NCI-H2029 (cell line): ENCODE measurements at regions not wholly inside any gene's neighbourhood (a gene's known extent, or its start where the extent isn't known, plus 50 kb on each side); places are given as distances from the start of the nearest gene placed in this dataset.
"Not testable (repeated sequence)": the region's sequence is repeated elsewhere in the genome, so short reads cannot be mapped to it uniquely, and the experiment has no call there.

Experiments
- DNase-seq: peaks from one replicate; lab custom pipeline; 2025; lab: John Stamatoyannopoulos, UW

DNA sequence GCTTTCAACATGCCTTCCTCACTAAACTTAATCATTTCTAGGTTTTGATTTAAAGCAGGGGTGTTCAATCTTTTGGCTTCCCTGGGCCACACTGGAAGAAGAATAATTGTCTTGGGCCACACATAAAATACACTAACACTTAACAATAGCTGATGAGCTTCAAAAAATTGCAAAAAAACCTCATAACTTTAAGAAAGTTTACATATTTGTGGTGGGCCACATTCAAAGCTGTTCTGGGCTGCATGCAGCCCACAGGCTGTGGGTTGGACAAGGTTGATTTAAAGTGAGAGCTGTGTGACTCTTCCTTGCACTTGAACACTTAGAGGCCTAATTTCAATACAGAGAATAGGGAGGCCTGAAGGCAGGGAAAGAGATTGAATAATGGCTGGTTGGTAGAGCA, 598.3 kb downstream of the EFNA5 start:
- DNase-seq, result no peak

DNA sequence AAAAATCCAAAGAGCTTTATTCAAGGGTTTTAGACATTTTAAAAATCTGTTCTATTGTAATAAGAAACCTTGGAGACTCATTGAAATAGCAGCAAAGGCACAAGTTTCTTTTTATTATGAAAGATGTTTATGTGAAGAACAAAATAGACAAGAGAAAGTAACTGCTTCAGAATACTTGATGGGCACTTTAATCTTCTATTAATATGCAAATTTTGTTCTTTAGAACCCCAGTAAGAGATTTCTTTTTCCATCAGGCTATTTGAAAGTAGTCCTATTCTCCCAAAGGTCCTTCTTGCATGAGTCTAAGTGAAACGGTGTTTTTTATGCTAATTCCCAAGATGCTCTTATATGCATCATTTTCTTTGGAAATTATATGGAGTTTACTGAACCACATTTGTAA, 602.0 kb downstream of the EFNA5 start:
- DNase-seq, result no peak

DNA sequence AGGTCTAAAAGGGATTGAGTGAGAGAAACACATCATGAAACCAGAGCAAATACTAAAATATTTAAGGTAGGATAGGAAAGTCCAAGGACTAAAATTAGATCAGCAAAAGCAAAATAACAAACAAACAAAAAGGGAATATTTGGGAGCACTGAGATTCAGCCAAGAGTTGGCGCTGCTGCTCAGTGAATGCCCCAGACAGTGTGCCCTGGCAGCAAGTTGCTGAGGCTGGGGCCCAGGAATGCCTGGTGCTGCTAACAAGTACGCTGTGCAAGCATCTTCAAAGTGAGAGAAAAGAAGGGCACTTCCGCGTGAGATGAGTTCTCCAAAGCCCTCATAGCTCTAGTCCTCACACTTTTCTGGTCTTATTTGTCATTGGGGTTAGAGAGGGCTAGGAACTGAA, 603.3 kb downstream of the EFNA5 start:
- no peak for DNase-seq

DNA sequence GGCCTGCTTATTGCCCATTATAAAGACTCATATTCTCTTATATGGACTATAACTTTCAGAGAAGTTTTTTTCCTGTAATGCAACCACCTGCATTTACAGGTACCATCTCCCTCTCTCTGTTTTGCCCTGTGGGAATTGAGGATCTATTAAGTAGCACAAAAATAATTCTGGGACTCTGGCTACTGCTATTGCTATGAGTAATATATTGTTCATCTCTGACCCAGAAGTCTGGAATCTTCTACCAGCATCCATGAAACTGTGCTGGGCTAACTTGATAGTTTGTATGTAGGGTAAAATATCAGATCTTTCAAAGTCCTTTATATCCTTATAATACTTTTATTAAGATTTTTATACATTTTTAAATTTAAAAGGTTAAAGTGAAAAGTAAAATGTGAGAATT, 607.2 kb downstream of the EFNA5 start:
- no peak for DNase-seq

DNA sequence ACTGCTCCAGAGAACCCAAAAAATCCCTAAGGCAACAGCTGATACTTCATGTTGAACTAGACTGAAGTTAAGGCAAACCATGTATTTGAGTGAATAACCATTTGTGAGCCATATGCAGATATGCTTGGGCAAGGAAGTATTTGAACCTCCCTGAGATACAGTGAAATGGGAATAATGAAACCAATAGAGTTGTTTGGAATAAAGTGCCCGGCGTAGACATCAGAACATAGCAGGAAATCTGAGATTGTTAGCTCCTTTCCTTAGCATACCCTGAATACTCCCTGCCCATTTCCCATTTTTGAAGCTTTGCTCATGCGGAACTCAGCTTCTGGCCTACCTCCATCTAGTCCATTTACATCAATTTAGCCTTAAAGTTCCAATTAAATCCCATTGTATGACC, 611.9 kb downstream of the EFNA5 start:
- no peak for DNase-seq

DNA sequence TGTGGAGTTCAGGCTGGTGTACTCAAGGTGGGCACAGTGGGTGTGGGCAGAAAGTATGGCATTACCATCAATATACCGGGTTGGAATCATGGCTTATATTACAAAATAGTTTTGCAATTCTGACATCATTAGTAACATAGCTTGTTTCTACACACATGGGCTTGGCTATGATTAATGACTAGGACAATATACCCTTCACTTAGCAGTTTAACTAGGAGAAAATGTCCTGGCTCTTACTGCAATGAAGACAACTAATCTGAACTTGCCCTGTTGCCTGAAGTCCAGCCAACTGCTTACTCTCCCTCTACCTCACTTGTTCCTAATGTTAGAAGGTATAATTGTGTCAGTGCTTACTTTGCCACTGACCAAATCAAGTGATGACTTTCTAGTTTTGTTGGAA, 612.5 kb downstream of the EFNA5 start:
- DNase-seq, result no peak

DNA sequence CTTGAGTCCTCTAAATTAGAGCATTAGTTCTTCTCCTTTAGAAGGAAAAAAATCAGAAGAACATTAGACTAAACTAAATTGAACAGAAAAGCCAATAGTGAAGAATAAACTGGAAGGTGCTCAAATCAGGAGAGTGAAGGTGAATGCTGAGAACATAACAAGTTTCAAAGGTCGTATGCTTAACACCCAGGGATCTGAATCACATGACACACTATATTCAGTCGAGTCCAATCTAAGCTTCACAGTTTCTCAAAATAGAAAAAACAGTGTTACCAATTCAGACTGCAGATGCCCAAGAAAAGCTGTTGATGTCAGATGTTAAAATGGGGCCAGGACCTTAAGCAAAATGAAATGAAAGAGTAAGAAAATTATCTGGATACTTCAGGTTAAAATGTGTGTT, 614.5 kb downstream of the EFNA5 start:
- DNase-seq, result no peak

DNA sequence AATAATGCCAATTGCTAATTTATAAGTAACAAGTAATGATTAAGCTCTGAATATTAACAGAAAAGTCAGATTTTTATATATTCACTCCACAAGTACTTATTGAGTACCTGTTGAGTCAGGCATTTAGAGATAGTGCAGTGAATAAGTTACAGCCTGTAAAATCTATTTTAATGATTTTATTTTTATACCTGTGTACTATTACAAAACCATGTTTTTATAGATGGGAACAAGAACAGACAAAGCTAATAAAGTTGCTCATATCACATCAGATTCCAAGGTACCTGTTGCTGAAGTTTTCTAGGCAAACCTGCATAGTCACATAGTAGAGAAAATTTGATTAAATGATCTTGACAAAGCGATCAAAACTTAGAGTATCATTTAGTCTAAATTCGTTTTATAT, 623.7 kb downstream of the EFNA5 start:
- no peak for DNase-seq

DNA sequence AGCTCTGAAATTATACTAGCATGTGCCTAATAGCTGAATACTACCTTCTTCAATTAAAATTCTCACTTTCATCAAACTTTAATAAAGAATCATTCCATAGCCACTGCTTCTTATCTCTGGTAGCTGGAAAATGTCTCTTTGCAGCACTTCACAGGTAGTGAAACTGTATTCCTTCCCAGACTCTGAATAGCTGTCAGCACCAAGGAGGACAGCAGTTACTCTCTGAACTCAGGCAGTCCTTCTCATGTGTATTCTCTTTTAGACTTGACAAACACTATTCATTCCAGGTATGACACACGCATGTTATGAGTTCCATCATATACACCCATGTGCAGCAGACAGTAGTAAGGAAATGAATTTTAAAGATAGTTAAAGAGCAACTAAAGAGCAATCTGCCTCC, 627.1 kb downstream of the EFNA5 start:
- no peak for DNase-seq

DNA sequence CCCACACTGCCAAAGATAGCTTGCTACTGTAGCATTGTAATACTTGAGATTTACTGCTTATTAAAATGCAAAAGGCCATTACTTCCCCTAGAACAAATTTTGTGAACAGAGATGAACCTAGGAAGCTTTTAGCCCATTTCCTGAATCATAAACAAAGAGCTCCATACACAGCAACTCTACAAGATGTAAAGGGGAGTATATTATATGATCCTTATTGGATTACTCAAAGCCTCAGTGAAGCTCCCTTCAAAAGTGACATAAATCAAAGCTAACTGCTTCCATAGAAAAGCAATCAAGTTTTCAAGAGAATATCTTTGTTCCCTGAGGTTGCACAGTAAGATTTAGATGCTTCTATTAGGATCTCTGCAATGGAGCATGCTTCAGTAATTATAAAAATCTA, 629.8 kb downstream of the EFNA5 start:
- DNase-seq, result no peak

DNA sequence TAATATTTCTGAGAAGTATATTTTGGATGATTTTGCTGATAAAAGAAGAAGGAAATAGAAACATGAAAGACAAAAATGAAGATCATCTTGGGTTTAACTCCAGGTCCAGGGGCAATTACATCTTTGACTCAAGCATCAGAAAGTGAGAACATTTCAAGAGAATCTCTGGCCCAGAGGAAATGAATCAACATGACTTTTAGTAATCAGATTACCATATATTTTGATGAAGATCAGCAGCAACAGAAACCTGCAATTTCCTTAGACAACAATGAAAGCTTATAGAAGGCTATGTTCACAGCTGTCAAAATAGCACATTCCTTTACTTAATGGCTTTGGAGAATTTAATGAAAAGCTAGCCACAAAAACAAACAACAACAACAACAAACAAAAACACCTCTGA, 638.1 kb downstream of the EFNA5 start:
- DNase-seq, result no peak

DNA sequence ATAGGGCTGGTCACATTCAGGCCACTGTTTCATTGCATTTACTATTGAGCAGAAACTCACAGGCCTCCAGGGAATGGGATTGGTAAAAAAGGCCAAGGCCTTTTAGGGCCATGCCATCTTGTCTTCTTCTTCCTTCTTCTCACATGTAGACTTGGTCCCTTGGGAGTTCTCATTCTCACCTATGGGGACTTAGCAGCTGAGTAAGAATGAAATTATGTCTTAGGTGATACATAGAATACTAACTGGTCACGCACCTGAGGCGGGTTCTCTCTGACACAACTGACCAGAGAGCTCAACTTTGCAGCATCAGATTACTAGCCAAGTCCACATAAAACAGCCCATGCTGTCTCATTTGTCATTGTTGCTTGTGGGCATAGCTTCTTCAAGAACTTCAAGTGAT, 641.8 kb downstream of the EFNA5 start:
- DNase-seq, result no peak

DNA sequence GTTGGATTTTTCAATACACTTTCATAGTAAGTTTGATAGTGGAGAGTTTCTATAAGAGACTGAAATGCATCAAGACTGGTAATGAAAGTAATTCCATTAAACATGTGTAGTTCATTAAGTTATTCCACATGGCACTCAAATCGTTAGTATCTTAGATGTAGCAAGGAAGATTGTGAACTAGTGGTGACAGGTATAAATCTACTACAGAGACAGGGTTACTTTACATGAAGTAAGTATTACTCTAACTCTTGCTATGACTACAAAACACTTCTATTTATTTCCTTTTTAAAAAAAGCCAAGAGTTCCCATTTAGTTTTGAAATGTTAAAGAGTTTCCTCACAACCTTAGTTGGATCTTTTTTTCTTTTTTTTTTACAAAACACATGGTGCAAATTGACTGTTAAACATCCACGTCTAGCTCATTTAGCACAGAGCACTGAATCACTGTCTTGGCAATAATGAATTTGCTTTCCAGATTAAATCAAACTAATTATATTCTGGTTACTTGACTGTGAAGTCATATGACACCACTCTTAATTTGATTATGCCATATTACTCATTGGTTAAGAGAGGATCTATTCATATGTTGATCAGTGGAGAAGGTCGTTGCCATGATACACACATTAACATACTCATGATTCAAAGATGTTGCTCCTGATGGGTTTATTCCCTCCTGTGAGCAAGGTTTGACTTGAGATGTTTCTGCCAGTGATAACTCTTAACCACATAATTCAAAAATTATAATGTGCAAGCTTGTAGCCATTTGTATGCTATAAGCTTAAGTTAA, 644.8 kb downstream of the EFNA5 start:
- no peak for DNase-seq

DNA sequence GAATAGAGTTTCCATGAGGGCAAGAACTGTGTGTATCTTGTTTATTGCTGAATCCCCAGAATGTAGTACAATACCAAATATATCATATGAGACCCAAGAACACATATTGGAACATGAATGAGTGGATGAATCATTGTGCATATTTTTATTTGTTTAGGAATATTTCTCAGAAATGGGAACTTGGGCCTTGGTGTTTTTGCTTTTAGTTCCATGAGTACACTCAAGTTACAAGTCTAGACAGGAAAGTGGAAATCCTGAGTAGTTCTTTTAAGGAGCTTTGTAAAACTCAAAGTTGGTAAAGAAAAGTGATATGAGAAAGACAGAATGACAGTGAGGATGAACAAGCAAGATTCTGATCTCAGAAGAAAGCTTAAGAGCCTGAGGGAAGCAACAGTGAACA, 647.0 kb downstream of the EFNA5 start:
- no peak for DNase-seq

DNA sequence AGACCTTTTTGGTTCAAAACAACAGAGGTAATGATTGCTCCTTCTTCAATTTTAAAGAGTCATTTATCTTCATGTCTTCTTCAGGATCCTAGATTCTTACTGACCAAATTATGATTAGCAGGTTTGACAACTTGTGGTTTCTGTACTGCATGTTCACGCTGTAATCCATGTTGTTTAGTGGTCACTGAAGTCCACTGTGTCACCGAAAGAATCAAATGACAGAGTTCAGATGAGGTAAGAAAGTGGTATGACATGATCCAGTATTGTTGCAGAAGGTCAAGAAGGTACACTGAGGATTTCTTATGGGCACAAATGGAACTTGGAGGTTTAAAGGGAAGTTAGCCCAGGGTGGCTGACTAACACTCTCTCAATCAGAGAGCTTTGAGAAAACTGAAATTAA, 649.2 kb downstream of the EFNA5 start:
- DNase-seq, result no peak

DNA sequence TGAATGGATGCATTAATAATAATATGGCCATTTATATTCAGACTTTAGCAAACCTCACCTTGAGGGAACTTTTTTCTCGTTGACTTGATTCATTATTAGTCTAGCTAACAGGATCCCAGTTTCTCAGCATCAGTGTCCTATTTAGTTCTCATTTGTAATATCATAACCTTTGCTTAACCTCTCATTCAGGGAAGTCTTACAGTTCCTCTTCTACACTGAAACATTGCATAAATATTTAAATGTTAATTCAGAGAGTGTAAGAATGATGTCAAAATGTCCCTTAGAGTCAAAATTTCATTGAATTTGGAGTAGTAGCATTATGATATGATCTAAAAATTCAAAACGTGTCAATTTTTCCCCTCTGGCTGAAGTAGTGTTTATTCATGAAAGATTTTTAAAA, 650.1 kb downstream of the EFNA5 start:
- DNase-seq, result no peak

DNA sequence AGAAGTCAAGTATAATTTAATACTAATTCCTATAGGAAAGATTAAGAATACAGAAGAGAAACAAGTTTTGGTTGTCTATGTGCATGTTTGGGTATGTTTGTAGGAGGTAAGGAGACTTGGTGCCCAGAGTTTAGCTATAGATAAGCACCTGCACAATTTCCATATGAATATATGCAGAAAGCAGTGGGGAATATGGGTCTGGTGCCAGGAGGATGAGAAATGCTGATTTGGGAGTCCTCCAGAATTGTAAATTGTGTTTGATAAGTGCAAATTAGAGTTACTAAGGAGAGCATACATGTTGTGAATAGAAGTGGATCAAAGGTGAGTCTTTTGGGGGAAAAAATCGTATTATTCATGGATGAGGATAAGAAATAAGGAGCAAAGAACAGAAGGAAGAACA, 653.1 kb downstream of the EFNA5 start:
- DNase-seq, result no peak

DNA sequence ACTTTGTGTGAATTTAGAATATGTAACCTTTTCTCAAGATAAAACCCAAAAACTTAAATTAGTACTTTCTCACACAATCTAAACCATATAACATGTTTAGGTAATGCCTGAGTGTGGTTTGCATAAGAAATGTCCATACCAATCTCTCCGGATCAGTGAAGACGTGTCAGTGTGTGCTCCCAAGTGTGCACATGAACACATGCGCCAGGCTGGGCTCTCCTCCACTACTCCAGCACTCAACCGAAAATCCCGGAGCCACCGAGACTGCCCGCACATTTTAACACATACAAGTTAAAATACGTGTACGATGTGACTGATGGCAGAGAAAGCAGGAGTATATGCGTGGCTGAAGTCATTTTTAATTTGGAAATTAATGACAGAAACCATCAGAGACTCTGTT, 658.4 kb downstream of the EFNA5 start:
- DNase-seq, result no peak

DNA sequence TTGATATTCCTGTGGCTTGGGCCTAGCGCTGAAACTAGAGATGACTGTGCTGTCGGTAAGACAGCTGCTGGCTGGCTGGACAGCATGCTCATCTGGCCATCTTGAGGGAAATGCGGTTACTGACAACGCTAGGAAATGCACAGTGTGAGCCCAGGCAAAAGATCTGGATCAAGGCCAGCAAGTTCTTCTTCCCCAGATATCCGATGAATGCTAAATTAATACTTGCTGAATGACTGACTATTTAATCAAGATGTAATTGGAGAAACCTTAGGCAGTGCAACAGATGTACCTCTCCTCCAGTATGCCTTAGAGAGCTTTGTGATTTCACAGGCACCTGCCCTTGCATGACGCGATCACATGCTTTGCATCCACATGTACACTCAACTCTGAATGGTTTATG, 659.1 kb downstream of the EFNA5 start:
- no peak for DNase-seq

DNA sequence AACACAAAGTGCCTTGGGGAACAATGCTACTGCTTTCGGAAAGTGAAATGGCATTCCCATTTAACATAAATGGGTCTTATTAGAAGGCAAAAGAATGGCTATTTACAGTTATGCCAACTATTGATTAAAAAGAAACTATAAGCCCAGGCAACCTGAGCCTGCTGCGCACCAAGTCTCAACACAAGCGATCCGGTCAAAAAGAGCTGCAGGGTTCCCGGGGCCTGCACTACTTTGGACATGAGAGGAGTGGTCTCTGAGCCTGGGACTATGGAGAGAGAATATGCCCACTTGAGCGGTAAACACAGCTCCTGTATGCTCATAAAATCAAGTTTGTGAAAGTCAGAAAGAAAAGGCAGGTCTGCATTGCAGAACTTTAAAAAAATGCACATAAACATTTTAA, 660.7 kb downstream of the EFNA5 start:
- DNase-seq, result no peak

DNA sequence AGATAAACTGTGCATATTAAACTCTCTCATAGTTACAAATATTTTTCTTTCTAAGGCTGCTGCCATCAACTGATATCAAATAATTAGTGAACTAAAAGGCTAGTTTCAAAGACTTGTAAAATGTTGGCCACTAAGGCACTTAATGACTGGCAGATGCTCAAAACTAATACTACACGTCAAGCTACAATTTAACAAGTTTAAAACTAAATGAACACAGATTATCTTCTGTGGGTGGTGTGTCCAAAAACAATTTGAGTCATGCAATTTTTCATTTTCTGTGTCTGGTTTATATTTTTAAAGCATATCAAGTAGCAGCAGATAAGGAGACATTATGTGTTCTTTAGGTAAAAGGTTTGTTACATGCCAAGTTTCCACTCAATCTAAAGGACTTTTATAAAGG, 665.1 kb downstream of the EFNA5 start:
- no peak for DNase-seq

DNA sequence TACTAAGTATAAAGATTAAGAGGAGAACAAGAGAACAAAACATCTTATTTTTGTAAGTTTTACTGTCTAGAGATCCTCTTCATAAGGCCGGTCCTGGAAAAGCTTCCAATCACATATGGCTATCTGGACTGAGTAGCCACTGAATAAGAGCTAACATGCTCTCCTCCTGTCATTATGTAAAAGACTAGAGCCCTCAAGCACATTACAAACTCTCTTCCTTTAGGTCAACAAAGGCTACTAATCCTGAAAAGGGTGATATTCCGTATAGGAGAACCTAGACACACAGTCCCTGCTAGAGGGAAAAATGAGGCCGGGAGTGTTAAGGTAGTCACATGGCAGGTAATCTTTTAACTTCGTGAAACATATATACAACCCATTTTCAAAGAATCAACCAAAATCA, 665.6 kb downstream of the EFNA5 start:
- no peak for DNase-seq

DNA sequence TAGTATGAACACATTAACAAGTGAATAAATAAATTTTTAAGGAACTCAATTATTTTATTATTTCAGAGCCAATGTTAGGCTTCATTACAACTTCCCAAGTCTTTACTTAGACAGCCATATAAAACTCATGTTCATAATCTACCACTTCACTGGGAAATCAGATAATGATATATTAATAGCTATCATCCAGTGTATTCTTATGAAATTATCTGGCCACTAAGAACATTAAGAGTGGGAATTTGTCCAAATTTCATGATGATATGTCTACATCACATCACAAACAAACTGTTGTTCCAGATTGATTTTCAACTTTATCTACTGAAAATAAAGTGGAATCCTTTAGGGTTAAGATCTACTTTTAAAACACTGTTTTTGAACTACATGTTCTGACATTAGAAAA, 668.6 kb downstream of the EFNA5 start:
- no peak for DNase-seq

DNA sequence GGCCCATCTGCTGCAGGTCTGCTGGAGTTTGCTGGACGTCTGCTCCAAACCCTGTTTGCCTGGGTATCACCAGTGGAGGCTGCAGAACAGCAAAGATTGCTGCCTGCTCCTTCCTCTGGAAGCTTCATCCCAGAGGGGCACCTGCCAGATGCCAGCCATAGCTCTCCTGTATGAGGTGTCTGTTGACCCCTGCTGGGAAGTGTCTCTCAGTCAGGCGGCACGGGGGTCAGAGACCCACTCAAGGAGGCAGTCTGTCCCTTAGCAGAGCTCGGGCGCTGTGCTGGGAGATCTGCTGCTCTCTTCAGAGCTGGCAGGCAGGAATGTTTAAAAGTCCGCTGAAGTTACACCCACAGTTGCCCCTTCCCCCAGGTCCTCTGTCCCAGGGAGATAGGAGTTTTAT, 671.2 kb downstream of the EFNA5 start:
- DNase-seq, result not testable (repeated sequence)

DNA sequence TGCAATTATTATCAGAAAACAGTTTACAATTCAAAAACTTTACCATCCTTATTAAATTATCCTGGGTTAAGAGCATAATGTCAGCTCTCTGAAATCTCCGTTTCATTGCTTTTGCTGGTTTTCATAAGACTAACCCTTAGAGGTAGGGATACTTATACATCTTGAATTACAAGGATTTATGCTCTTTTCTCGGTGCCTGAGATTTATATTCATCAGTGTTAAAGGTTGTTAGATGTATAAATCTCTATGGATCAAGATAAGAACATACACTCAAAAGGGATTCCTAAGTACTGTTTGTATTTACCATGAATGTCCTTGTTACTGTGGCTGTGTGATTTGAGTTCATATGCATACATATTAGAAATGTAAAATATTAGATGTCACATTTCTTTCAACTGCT, 684.7 kb downstream of the EFNA5 start:
- no peak for DNase-seq
